ENCODE measurements at regions not wholly inside any gene's neighbourhood (a gene's known extent, or its start where the extent isn't known, plus 50 kb on each side); places are given as distances from the start of the nearest gene placed in this dataset.

GRCh38 chr2:126309185-126309584 lies 346.8 kb upstream of the GYPC start:
- H3K4me2 ChIP-seq (ENCODE audit: low read depth, low read length, poor library complexity, severe bottlenecking) = no peak overlapping the region
- no peak overlapping the region for H3K9ac ChIP-seq (ENCODE audit: low read depth, low read length, poor library complexity, severe bottlenecking)

GRCh38 chr2:126312579-126312978 lies 343.4 kb upstream of the GYPC start:
- no peak overlapping the region for H3K4me2 ChIP-seq (ENCODE audit: low read depth, low read length, poor library complexity, severe bottlenecking)
- H3K9ac ChIP-seq (ENCODE audit: low read depth, low read length, poor library complexity, severe bottlenecking) = no peak overlapping the region
- no peaks in the 10 kb centered on the region for H3K36me3 ChIP-seq (ENCODE audit: insufficient read depth, low read length)
- H2AFZ ChIP-seq (ENCODE audit: low read length) = no peak overlapping the region
- H4K20me1 ChIP-seq (ENCODE audit: insufficient read depth, low read length, poor library complexity, severe bottlenecking) = no peaks in the 10 kb centered on the region
- no peaks in the 10 kb centered on the region for H3F3A ChIP-seq (ENCODE audit: low read depth)
- no peaks in the 10 kb centered on the region for H3K4me1 ChIP-seq (ENCODE audit: insufficient read depth, low read length, poor library complexity, severe bottlenecking)
- no peak for TF ChIP-seq EZH2phosphoT487 (IDR thresholded peaks at IDR 0.05; ENCODE audit: borderline replicate concordance)
- no peak for TF ChIP-seq CTCF (conservative IDR thresholded peaks at IDR 0.05; ENCODE audit: low read length)
- no peak overlapping the region for H3K4me3 ChIP-seq (ENCODE audit: low read length, poor library complexity, severe bottlenecking)
- H3K27me3 ChIP-seq (ENCODE audit: insufficient read depth, low read length, poor library complexity, severe bottlenecking) = no peaks in the 10 kb centered on the region
- H3K9me2 ChIP-seq (replicated peaks; ENCODE audit: low read depth, low read length) = no peaks in the 10 kb centered on the region
- no peaks in the 10 kb centered on the region for H3K79me2 ChIP-seq (ENCODE audit: insufficient read depth, low read length)
- no peaks in the 10 kb centered on the region for H3K9me3 ChIP-seq (ENCODE audit: insufficient read depth, low read depth, low read length)

More at GRCh38 chr2:126309185-126309584, 346.8 kb upstream of the GYPC start:
- Histone ChIP-seq H3K4me1 (ENCODE audit: insufficient read depth, low read length, poor library complexity, severe bottlenecking) (no peaks in the 10 kb centered on the region), H3K27me3 (ENCODE audit: insufficient read depth, low read length, poor library complexity, severe bottlenecking) (no peaks in the 10 kb centered on the region), H3K79me2 (ENCODE audit: insufficient read depth, low read length) (no peaks in the 10 kb centered on the region), H3K4me3 (ENCODE audit: low read length, poor library complexity, severe bottlenecking) (no peak overlapping the region), H3K9me2 (replicated peaks; ENCODE audit: low read depth, low read length) (no peaks in the 10 kb centered on the region), H3K9me3 (ENCODE audit: insufficient read depth, low read depth, low read length) (no peaks in the 10 kb centered on the region), H3K36me3 (ENCODE audit: insufficient read depth, low read length) (no peaks in the 10 kb centered on the region), H4K20me1 (ENCODE audit: insufficient read depth, low read length, poor library complexity, severe bottlenecking) (no peaks in the 10 kb centered on the region), H3F3A (ENCODE audit: low read depth) (no peaks in the 10 kb centered on the region), H2AFZ (ENCODE audit: low read length) (no peak overlapping the region)
- no peak for TF ChIP-seq EZH2phosphoT487 (IDR thresholded peaks at IDR 0.05; ENCODE audit: borderline replicate concordance)

- Histone ChIP-seq H2AFZ (ENCODE audit: low read length) (no peak overlapping the region), H3K79me2 (ENCODE audit: insufficient read depth, low read length) (no peaks in the 10 kb centered on the region), H3K4me2 (ENCODE audit: low read depth, low read length, poor library complexity, severe bottlenecking) (no peak overlapping the region), H3K36me3 (ENCODE audit: insufficient read depth, low read length) (no peaks in the 10 kb centered on the region), H3K4me3 (ENCODE audit: low read length, poor library complexity, severe bottlenecking) (no peak overlapping the region), H3K27me3 (ENCODE audit: insufficient read depth, low read length, poor library complexity, severe bottlenecking) (no peaks in the 10 kb centered on the region), H3K9ac (ENCODE audit: low read depth, low read length, poor library complexity, severe bottlenecking) (no peak overlapping the region), H3K9me3 (ENCODE audit: insufficient read depth, low read depth, low read length) (no peaks in the 10 kb centered on the region), H4K20me1 (ENCODE audit: insufficient read depth, low read length, poor library complexity, severe bottlenecking) (no peaks in the 10 kb centered on the region), H3F3A (ENCODE audit: low read depth) (no peaks in the 10 kb centered on the region), H3K4me1 (ENCODE audit: insufficient read depth, low read length, poor library complexity, severe bottlenecking) (no peaks in the 10 kb centered on the region), H3K9me2 (replicated peaks; ENCODE audit: low read depth, low read length) (no peaks in the 10 kb centered on the region)
- no peak for TF ChIP-seq EZH2phosphoT487 (IDR thresholded peaks at IDR 0.05; ENCODE audit: borderline replicate concordance)
- no peak for TF ChIP-seq CTCF (conservative IDR thresholded peaks at IDR 0.05; ENCODE audit: low read length)
Observed at GRCh38 chr2:126315828-126316227, 340.1 kb upstream of the GYPC start.

GRCh38 chr2:126317790-126318431 lies 338.0 kb upstream of the GYPC start:
- TF ChIP-seq CTCF (conservative IDR thresholded peaks at IDR 0.05; ENCODE audit: low read length) (no peak), EZH2phosphoT487 (IDR thresholded peaks at IDR 0.05; ENCODE audit: borderline replicate concordance) (no peak)
- H3K9me2 ChIP-seq (replicated peaks; ENCODE audit: low read depth, low read length) = no peaks in the 10 kb centered on the region
- no peak overlapping the region for H2AFZ ChIP-seq (ENCODE audit: low read length)
- H3K4me3 ChIP-seq (ENCODE audit: low read length, poor library complexity, severe bottlenecking) = no peak overlapping the region
- H3K79me2 ChIP-seq (ENCODE audit: insufficient read depth, low read length) = no peaks in the 10 kb centered on the region
- no peaks in the 10 kb centered on the region for H3K27me3 ChIP-seq (ENCODE audit: insufficient read depth, low read length, poor library complexity, severe bottlenecking)
- H3F3A ChIP-seq (ENCODE audit: low read depth) = no peaks in the 10 kb centered on the region
- no peaks in the 10 kb centered on the region for H4K20me1 ChIP-seq (ENCODE audit: insufficient read depth, low read length, poor library complexity, severe bottlenecking)
- no peak overlapping the region for H3K9ac ChIP-seq (ENCODE audit: low read depth, low read length, poor library complexity, severe bottlenecking)
- H3K4me2 ChIP-seq (ENCODE audit: low read depth, low read length, poor library complexity, severe bottlenecking) = no peak overlapping the region
- H3K36me3 ChIP-seq (ENCODE audit: insufficient read depth, low read length) = no peaks in the 10 kb centered on the region
- no peaks in the 10 kb centered on the region for H3K4me1 ChIP-seq (ENCODE audit: insufficient read depth, low read length, poor library complexity, severe bottlenecking)
- H3K9me3 ChIP-seq (ENCODE audit: insufficient read depth, low read depth, low read length) = no peaks in the 10 kb centered on the region

Measured in Loucy (cell line).